ENCODE measurements at regions not wholly inside any gene's neighbourhood (a gene's known extent, or its start where the extent isn't known, plus 50 kb on each side); places are given as distances from the start of the nearest gene placed in this dataset.

- no peak for TF ChIP-seq E2F8 (IDR thresholded peaks at IDR 0.05; ENCODE audit: low read depth, partially characterized antibody)
- TF ChIP-seq NR2C2 (IDR thresholded peaks at IDR 0.05; ENCODE audit: borderline replicate concordance, control insufficient read depth, insufficient read length, low read depth), result no peak
- no peak for TF ChIP-seq PRDM15 (CRISPR knock-in tag; IDR thresholded peaks at IDR 0.05)
- TF ChIP-seq IRF3 (IDR thresholded peaks at IDR 0.05), result no peak
- TF ChIP-seq STAT3 (IDR thresholded peaks at IDR 0.05; ENCODE audit: low read depth, low read length), result no peak
Observed at GRCh38 chr18:7497081-7497480, 70.0 kb upstream of the PTPRM start (continued).
